GM19324 (cell line): ENCODE measurements at regions not wholly inside any gene's neighbourhood (a gene's known extent, or its start where the extent isn't known, plus 50 kb on each side); places are given as distances from the start of the nearest gene placed in this dataset.
"Not testable (repeated sequence)": the region's sequence is repeated elsewhere in the genome, so short reads cannot be mapped to it uniquely, and the experiment has no call there.

ENCODE experiments used
- ATAC-seq: cut with Tn5 transposase; IDR thresholded peaks from one replicate; pipeline ENCODE4 v1.9.1; 2021; ENCODE audit warnings: mild to moderate bottlenecking, moderate library complexity; ENCODE audit not compliant: unreplicated experiment, low FRiP score

GRCh38 chr5:68116868-68117411 is 98.6 kb upstream of the PIK3R1 start:
- ATAC-seq, result no peak

- no peak for ATAC-seq
Observed at GRCh38 chr5:68116408-68116807, 99.1 kb upstream of the PIK3R1 start.

DNA sequence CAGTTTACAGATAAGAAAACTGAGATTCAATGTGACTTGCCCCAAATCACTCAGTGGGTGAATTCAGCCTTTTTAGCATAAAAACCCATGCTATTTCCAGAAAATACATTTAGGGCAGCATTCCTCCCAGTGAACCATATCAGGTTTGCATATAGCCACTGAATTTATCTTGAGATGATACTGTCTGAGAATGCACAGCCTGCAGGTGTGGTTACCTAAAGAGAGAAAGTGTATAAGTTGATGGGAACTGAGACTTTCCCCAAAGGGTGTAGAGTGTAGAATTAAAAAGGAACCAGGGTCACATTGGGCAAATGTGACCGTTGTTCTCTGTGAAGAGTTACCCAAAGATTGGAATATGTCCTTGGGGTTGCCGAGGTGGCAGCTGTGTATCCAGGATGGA is 100.0 kb upstream of the PIK3R1 start:
- peak; percentile 62 for ATAC-seq

DNA sequence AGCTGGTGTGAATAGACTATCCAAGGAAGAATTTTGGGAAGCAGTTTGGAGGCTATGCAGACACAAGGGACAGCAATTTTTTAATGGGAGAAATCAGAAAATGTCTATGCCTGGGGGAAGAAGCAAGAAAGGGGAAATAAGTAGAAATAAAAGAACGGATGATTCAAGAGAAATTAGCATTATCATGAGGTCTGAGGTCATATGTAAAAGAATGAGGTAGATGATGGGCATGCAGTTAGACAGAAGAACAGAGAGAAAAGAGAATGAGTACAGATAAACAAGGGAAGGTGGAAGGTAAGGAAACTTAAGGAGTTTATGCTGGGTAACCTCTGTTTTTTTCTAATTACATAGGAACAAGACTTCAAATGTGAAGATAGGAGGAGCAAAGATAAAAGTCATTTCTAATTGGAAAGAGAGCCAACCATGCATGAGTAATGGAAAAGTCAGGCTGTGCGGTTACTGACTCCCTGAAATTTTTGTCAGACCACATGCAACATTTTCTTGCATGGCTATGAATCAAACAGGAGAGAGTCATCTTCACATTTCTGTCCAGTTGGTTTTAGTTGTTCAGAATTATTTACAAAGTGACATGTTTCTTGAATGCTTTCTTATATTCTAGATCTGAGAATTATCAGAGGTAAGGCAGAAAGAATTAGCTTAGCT is 101.0 kb upstream of the PIK3R1 start:
- ATAC-seq, result no peak

DNA sequence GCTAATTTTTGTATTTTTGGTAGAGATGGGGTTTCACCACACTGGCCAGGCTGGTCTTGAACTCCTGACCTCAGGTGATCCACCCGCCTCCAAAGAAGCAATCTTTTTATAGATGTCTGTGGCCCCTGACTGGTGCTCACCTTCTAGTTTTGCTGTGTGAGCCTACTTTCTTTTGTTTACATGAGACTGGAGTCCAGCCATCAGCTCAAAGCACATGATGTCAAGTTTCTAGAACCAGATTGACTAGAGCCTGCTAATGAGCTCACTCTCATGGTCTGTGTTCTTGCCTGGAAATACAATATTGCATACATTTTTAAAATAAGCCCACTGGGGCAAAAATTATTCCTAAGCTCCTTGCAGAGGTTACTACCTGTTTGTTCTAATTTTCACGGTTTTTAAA is 102.9 kb upstream of the PIK3R1 start:
- ATAC-seq, result no peak

GRCh38 chr5:68110894-68111293 is 104.7 kb upstream of the PIK3R1 start:
- ATAC-seq, result no peak

GRCh38 chr5:68110264-68110663 is 105.3 kb upstream of the PIK3R1 start:
- ATAC-seq, result no peak

GRCh38 chr5:68104217-68104616 is 111.3 kb upstream of the PIK3R1 start:
- ATAC-seq, result not testable (repeated sequence)

- ATAC-seq, result not testable (repeated sequence)
Observed at GRCh38 chr5:68103297-68103696, 112.3 kb upstream of the PIK3R1 start.

- no peak for ATAC-seq
Observed at GRCh38 chr5:68099327-68099726, 116.2 kb upstream of the PIK3R1 start.

- no peak for ATAC-seq
Observed at GRCh38 chr5:68093455-68094159, 121.9 kb upstream of the PIK3R1 start.

- no peak for ATAC-seq
Observed at GRCh38 chr5:68088302-68088701, 127.3 kb upstream of the PIK3R1 start.

- no peak for ATAC-seq
Observed at GRCh38 chr5:68087866-68088265, 127.7 kb upstream of the PIK3R1 start.

GRCh38 chr5:68086857-68087256 is 128.7 kb upstream of the PIK3R1 start:
- no peak for ATAC-seq

DNA sequence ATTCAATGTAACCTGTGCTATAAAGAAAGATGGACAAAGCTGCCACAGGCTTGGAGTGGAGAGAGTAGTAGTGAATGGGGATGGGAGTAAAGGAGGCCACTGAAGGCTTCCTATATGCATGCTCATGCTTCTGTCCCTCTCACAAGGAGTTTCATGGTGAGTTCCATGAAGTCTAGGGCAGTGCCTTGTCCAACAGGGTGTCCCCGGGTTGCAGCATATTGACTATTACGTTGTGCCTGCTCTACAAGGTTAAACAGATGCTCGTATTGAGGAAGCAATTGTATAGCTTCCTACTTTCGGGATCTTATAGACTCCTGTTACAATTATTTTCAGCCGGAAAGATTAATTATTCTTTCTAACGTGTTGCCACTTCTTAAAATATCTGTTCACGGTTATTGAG is 129.1 kb upstream of the PIK3R1 start:
- no peak for ATAC-seq

DNA sequence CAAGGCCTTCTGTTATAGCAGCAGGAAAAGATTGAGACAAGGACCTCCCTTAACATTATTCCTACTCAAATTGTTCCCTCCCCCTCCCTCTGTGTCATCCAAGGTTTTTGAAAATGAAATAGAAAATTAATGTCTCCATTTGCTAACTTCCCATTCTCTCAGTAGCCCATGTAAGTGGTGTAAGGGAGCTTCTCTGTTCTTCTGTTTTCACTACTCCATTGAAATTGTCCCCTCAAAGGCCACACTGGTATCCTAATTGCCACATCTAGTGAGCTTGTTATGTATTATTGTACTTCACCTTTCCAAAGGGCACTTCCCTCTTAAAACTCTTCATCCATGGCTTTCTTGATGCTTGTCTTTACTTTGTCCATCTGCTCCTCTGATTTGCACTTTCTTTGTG is 131.2 kb upstream of the PIK3R1 start:
- ATAC-seq, result no peak

- ATAC-seq, result no peak
Observed at GRCh38 chr5:68080282-68081050, 135.1 kb upstream of the PIK3R1 start.

GRCh38 chr5:68077349-68077894 is 138.1 kb upstream of the PIK3R1 start:
- no peak for ATAC-seq

- no peak for ATAC-seq
Observed at GRCh38 chr5:68074633-68075032, 140.9 kb upstream of the PIK3R1 start.

GRCh38 chr5:68074048-68074632 is 141.4 kb upstream of the PIK3R1 start:
- no peak for ATAC-seq

- ATAC-seq, result no peak
Observed at GRCh38 chr5:68071736-68072135, 143.8 kb upstream of the PIK3R1 start.
